Esophagus muscularis mucosa (tissue), 4 donors: ENCODE measurements at regions not wholly inside any gene's neighbourhood (a gene's known extent, or its start where the extent isn't known, plus 50 kb on each side); places are given as distances from the start of the nearest gene placed in this dataset.

Experiments
- DNase-seq: peaks from one replicate; pipeline ENCODE4 v3.0.0-alpha.2; 2017; ENCODE audit errors: extremely low spot score
- H3K27ac ChIP-seq, 4 donors: fragments of 200-600 bp; sonication (generic); replicated peaks in 1 of 4; 1 replicate in 3 of 4; 2 replicates in 1 of 4; pipeline ENCODE4 v1.5.1; 2016 to 2019; ENCODE audit warnings: mild to moderate bottlenecking in 1 of 4
- H3K27me3 ChIP-seq, 4 donors: fragments of 200-600 bp; sonication (generic); one replicate each; pipeline versions ENCODE4 v1.5.1 to v1.6.0; 2016 to 2019
- H3K36me3 ChIP-seq, 4 donors: fragments of 200-600 bp; sonication (generic); one replicate each; pipeline ENCODE4 v1.5.1; 2016 to 2019
- H3K4me1 ChIP-seq, 4 donors: fragments of 200-600 bp; sonication (generic); one replicate each; pipeline ENCODE4 v1.5.1; 2016 to 2019
- H3K4me3 ChIP-seq, 4 donors: fragments of 200-600 bp; sonication (generic); 1 replicate in 2 of 4; 2 replicates in 2 of 4; pipeline ENCODE4 v1.5.1; 2016 to 2019; ENCODE audit warnings: mild to moderate bottlenecking in 4 of 4, moderate library complexity in 1 of 4
- H3K9me3 ChIP-seq, 4 donors: fragments of 200-600 bp; sonication (generic); 1 replicate in 3 of 4; 2 replicates in 1 of 4; pipeline ENCODE4 v1.5.1; 2016 to 2019
- CTCF ChIP-seq, 3 experiments: fragments of 200-600 bp in 2 of 3; fragments of 450-650 bp in 1 of 3; sonication (generic) in 2 of 3; IDR thresholded peaks; one replicate each; pipeline ENCODE4 v1.5.1; 2017 to 2019; ENCODE audit warnings: antibody characterized with exemption in 3 of 3, mild to moderate bottlenecking in 2 of 3, moderate library complexity in 1 of 3
- EP300 ChIP-seq: sonication (generic); formaldehyde crosslinking; IDR thresholded peaks from one replicate; pipeline ENCODE4 v1.6.1; 2017; ENCODE audit warnings: antibody characterized with exemption
- POLR2A ChIP-seq: fragments of 450-650 bp; IDR thresholded peaks from one replicate; pipeline ENCODE4 v1.6.1; 2017; ENCODE audit warnings: antibody characterized with exemption, moderate library complexity, mild to moderate bottlenecking, low read depth
- POLR2AphosphoS5 ChIP-seq, 2 donors: sonication (generic); formaldehyde crosslinking; IDR thresholded peaks; one replicate each; pipeline ENCODE4 v1.6.1; 2017; ENCODE audit warnings: antibody characterized with exemption in 2 of 2
- WGBS: methylation state at CpG from one replicate; pipeline ENCODE4 v1.1.5; 2018; 5-methylcytosine and 5-hydroxymethylcytosine counted together
- intact Hi-C: fragments of 100-400 bp; cut with DNase I; formaldehyde crosslinking; loops from one replicate; pipeline ENCODE4 v1.15.1; 2023

- TF ChIP-seq EP300 (no peak), CTCF (IDR thresholded peaks at IDR 0.05) (no peak), POLR2A (no peak)
- H3K4me3 ChIP-seq: no peak overlapping the region
- 91% methylated on average over 3 of the region's 3 CpGs for WGBS
- no peak for DNase-seq
- no peaks in the 10 kb centered on the region for H3K36me3 ChIP-seq
- no peaks in the 10 kb centered on the region for H3K27me3 ChIP-seq
- no peaks in the 10 kb centered on the region for H3K4me1 ChIP-seq
- intact Hi-C loops: no loop called here
- H3K9me3 ChIP-seq: no peaks in the 10 kb centered on the region
- no peak overlapping the region for H3K27ac ChIP-seq
Observed at GRCh38 chr4:128688033-128688721, 121.3 kb upstream of the JADE1 start.

- TF ChIP-seq POLR2AphosphoS5 (IDR thresholded peaks at IDR 0.05): no peak
- no peak for TF ChIP-seq POLR2A
- no peak for TF ChIP-seq CTCF (IDR thresholded peaks at IDR 0.05)
- H3K4me3 ChIP-seq: no peak overlapping the region
- no peaks in the 10 kb centered on the region for H3K9me3 ChIP-seq
- H3K27ac ChIP-seq: no peak overlapping the region
- intact Hi-C loops: no loop called here
- H3K36me3 ChIP-seq: no peaks in the 10 kb centered on the region
- no peaks in the 10 kb centered on the region for H3K27me3 ChIP-seq
- H3K4me1 ChIP-seq: no peaks in the 10 kb centered on the region
- DNase-seq: no peak
- 92% methylated on average over 2 of the region's 2 CpGs for WGBS
Observed at GRCh38 chr4:128686810-128687209, 122.7 kb upstream of the JADE1 start.

GRCh38 chr4:128686032-128686465 is 123.5 kb upstream of the JADE1 start:
- no peak for DNase-seq
- no peaks in the 10 kb centered on the region for H3K27me3 ChIP-seq
- no peaks in the 10 kb centered on the region for H3K36me3 ChIP-seq
- 75% methylated on average over 2 of the region's 2 CpGs for WGBS
- TF ChIP-seq EP300 (no peak), POLR2AphosphoS5 (IDR thresholded peaks at IDR 0.05) (no peak), CTCF (IDR thresholded peaks at IDR 0.05) (no peak), POLR2A (no peak)
- intact Hi-C loops: no loop called here
- no peaks in the 10 kb centered on the region for H3K9me3 ChIP-seq
- no peak overlapping the region for H3K27ac ChIP-seq
- no peak overlapping the region for H3K4me3 ChIP-seq
- H3K4me1 ChIP-seq: no peaks in the 10 kb centered on the region

GRCh38 chr4:128684016-128684415 is 125.5 kb upstream of the JADE1 start:
- Histone ChIP-seq H3K36me3 (no peaks in the 10 kb centered on the region), H3K27ac (no peak overlapping the region), H3K27me3 (no peaks in the 10 kb centered on the region), H3K4me1 (no peaks in the 10 kb centered on the region), H3K4me3 (no peak overlapping the region), H3K9me3 (no peaks in the 10 kb centered on the region)
- DNase-seq: no peak
- intact Hi-C loops: no loop called here
- WGBS: 82% methylated on average over 2 of the region's 2 CpGs
- no peak for TF ChIP-seq EP300
- no peak for TF ChIP-seq POLR2AphosphoS5 (IDR thresholded peaks at IDR 0.05)
- no peak for TF ChIP-seq CTCF (IDR thresholded peaks at IDR 0.05)
- TF ChIP-seq POLR2A: no peak
